ENCODE measurements at regions not wholly inside any gene's neighbourhood (a gene's known extent, or its start where the extent isn't known, plus 50 kb on each side); places are given as distances from the start of the nearest gene placed in this dataset.

DNA sequence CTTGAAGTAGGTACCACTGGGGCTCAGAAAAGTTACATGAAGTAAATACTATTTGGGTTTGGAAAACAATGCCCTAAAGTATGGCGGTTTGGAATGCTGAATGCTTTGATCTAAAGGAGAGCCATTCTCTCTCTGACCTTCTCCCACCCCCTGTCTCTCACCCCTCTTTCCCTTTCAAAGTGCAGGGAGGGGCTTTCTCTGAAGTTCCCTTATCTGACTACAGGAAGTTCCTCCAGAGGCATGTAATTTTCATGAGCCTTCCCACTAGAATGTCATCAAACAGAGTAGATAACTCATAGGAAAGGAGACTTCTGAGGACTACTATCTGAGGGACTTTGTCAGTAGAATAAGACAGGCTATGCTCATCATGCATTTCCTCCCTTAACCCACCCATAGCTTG lies 216.7 kb upstream of the PCSK2 start:
- FAIRE-seq, result no peak
- DNase-seq (ENCODE audit: insufficient read length, low spot score), result no peak

DNA sequence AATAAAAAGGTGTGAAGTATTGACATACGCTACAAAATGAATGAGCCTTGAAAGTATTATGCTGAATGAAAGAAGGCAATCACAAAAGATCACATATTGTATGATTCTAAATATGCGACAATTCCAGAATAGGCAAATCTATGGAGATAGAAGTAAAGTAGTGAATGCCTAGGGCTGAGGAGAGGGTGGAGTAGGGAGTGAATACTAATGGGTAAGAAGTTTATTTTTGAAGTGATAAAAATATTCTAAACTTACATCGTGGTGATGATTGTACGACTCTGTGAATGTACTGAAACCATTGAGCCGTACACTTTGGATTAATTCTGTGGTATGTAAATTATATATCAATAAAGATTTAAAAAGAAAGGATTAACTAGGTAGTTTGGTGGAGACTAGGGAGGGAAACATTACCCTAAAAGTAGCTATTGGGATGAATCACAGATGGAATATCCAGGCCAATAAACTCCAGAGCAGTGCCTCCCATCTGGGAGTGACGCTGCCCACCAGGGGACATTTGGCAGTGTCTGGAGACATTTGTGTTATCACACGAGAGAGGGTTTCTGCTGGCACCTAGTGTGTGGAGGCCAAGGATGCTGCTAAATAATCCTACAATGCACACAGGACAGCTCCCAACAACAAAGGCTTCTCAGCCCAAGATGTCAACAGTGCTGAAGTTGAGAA lies 214.2 kb upstream of the PCSK2 start:
- FAIRE-seq (no peak), DNase-seq (ENCODE audit: insufficient read length, low spot score) (no peak)

GRCh38 chr20:17014217-17014616 lies 212.6 kb upstream of the PCSK2 start:
- FAIRE-seq (no peak), DNase-seq (ENCODE audit: insufficient read length, low spot score) (no peak)

GRCh38 chr20:17014756-17015366 lies 212.0 kb upstream of the PCSK2 start:
- no peak for FAIRE-seq
- DNase-seq (ENCODE audit: insufficient read length, low spot score), result no peak

GRCh38 chr20:17017232-17017631 lies 209.6 kb upstream of the PCSK2 start:
- FAIRE-seq, result no peak

DNA sequence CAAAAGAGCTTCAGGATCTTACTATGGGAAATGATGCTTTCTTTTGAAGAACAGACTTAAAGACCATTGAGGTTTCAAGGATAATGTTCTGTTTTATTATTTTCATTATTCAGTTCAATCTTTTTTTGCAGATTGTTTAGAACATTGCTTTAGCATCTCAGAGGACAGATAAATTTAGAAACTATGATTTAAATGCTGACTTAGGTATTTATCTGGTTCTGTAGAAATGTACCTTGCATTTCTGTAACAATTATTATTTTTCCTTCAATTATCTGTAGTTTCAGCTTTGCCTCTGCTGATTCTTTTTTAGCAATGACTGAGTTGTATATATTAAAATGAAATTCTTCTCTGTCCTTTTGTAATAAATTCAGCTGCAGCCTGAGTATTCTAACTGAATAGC lies 205.4 kb upstream of the PCSK2 start:
- no peak for FAIRE-seq
- DNase-seq (ENCODE audit: insufficient read length, low spot score), result no peak

More at GRCh38 chr20:17017232-17017631, 209.6 kb upstream of the PCSK2 start:
- DNase-seq (ENCODE audit: insufficient read length, low spot score), result no peak

DNA sequence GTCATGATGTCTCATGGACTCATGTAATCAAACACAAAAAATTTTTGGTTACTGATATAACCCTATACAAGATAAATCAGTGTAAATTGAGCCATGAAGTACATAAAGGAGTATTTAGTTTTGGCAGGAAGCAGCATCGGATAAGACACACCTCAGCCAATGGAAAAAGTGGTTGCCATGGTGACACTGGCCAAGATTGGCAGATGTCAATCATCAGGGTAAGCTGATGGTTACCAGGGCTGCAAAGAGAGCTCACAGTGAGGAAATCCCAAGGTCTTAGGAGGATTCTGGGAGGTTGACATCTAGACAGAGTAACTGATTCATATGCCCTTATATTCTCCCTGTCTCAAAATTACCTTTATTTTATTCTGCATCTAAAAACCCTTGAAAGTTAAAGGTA lies 203.8 kb upstream of the PCSK2 start:
- DNase-seq (ENCODE audit: insufficient read length, low spot score) (no peak), FAIRE-seq (no peak)

DNA sequence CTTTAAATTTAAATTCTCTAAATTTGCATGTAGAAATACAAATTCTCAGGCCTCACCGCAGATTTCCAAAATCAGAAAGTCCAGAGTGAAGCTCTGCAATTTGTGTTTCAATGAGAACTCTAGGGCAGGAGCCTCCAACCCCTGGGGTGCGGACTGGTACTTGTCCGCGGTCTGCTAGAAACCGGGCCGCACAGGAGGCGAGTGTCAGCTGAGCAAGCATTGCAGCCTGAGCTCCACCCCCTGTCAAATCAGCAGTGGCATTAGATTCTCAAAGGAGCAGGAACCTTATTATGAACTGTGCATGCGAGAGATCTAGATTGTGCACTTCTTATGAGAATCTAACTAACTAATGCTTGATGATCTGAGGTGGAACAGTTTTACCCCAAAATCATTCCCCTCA lies 203.0 kb upstream of the PCSK2 start:
- DNase-seq (ENCODE audit: insufficient read length, low spot score), result no peak
- FAIRE-seq, result no peak

GRCh38 chr20:17024513-17025119 lies 202.2 kb upstream of the PCSK2 start:
- DNase-seq (ENCODE audit: insufficient read length, low spot score), result no peak
- no peak for FAIRE-seq

- no peak for DNase-seq (ENCODE audit: insufficient read length, low spot score)
- FAIRE-seq, result no peak
These were observed 200.5 kb upstream of the PCSK2 start for GRCh38 chr20:17026346-17026745.

GRCh38 chr20:17029698-17030097 lies 197.1 kb upstream of the PCSK2 start:
- FAIRE-seq (no peak), DNase-seq (ENCODE audit: insufficient read length, low spot score) (no peak)

GRCh38 chr20:17036541-17036940 lies 190.3 kb upstream of the PCSK2 start:
- FAIRE-seq (no peak), DNase-seq (ENCODE audit: insufficient read length, low spot score) (no peak)

DNA sequence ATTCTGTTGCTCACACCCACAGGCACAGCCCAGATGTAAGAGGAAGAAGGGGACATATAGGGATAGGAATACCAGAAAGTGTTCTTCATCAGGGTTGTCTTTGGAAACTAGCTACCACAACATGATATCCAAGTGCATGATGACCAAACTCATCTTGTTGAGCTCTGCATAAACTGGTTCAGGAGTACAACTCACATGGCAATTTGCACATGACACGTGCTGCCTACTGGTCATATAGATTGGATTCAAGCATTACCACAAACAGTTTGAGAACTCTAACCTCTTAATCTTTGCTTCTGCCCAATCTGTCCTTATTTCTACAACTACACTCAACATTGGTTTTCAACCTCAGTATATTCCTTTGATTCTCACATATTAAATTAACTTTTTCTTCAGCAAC lies 184.7 kb upstream of the PCSK2 start:
- FAIRE-seq (no peak), DNase-seq (ENCODE audit: insufficient read length, low spot score) (no peak)

DNA sequence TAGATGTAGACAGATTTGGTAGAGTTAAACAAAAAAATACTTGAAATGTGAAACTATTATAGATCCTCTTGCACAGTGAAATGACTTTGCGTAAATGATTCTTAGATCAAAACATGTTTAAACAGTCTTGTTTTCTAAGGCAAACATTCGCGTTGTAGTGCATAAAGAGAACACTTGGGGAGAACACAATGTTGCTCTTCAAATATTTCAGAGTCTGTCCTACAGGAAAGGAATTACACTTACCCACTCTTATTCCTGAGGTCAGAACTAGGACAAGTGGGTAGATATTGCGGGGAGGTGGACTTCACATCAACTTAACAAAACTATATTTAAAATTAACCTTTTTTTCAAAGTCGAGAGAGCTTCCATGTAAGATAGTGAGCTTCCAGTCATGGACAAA lies 183.5 kb upstream of the PCSK2 start:
- FAIRE-seq (no peak), DNase-seq (ENCODE audit: insufficient read length, low spot score) (no peak)

DNA sequence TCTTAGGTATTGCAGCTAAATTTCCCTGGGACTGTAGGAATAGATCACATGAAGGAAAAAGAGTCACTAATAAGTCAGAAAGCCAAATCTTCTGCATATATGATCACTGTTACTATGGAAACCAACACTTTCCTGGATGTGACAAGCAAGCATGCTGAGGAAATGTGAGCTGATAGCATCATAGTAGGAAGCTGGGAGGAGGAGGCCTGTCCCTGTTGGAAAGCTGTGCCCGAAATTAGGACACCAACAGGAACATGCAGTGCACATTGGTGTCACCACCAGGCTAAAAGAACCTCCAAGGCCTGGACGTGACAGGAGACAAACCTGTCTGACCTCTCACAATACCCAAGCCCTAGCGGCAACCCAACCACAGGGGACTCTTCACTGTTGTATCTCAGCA lies 181.9 kb upstream of the PCSK2 start:
- DNase-seq (ENCODE audit: insufficient read length, low spot score) (no peak), FAIRE-seq (no peak)

GRCh38 chr20:17059465-17059864 lies 167.4 kb upstream of the PCSK2 start:
- DNase-seq (ENCODE audit: insufficient read length, low spot score), result no peak
- no peak for FAIRE-seq

DNA sequence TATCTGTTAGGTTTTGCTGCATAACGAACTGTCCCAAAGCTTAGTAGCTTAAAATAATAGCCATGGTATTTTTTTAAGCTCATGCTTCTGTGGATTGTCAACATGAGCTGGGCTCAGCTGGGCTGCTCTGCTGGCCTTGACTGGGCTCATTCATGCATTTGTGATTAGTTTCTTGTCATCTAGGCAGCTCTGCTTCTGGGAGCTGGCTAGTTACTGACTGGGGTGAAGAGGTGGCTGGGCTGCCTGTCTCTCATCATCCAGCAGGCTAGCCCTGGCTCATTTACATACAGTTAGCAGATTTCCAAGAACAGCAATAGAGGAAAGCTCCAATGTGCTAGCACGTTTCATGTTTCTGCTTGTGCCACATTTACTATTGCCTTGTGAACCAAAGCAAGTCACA lies 165.1 kb upstream of the PCSK2 start:
- no peak for DNase-seq (ENCODE audit: insufficient read length, low spot score)
- no peak for FAIRE-seq

DNA sequence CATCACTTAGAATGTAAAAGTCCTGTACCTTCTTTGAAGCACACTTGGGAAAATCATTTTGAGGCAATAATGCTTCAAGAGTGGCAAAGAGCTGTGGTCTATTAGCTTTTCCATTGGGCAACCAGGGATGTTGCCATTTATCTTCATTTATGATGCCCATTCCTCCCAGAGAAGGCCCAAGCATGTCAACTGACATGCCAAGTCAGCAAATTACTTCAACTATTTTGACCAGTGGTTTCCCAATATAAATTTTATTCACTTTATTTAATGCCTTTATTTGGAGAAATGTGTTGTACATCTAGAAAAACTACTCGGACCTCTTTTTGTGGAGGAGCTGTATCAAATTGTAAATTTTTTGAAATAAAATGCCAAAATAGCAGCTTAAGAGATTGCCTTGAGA lies 164.1 kb upstream of the PCSK2 start:
- DNase-seq (ENCODE audit: insufficient read length, low spot score), result no peak
- FAIRE-seq, result no peak

DNA sequence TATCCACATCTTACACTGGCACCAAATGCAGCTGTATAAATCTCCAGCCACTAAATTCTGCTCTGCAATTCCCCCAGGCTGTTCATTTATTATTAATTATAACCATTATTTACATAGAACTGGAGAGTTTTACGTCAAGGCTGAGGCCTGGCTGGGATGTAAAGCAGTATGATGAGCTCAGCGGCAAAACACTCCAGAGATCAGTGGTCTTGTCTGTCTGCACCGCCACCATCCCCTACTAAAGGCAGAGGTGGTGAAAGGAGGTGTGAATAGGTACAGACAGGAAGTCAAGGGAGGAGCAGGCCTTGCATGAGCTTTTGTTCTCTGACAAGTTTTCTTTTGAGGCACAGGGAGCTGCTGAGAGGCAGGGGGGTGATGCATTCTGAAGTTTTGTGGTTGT lies 159.9 kb upstream of the PCSK2 start:
- DNase-seq (ENCODE audit: insufficient read length, low spot score) (no peak), FAIRE-seq (no peak)

DNA sequence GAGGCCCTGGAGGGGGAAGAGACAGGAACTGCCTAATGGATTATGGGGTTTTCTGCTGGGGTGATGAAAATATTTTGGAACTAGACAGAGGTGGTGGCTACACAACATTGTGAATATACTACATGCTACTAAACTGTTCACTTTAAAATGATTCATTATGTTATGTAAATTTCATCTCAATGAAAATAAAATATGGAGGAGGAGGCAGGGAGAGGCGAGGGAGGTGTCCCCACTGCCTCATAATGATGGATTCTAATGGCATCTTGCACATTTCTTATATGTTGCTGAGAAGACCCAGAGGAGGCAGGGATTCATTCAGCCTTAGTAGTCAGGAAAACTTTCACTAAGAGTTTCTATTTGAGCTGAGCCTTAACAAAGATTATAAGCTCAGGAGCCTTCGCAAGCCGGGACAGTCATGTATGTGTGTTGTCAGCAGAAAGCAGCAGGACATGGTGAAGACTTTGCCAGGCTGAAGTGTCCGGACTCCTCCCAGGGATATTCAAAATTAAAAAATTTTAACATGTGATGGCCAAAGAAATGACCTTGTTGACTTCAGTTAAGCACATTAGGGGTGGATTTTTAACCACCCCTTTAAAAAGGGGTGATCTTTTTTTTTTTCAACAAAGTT lies 158.6 kb upstream of the PCSK2 start:
- no peak for DNase-seq (ENCODE audit: insufficient read length, low spot score)
- no peak for FAIRE-seq

DNA sequence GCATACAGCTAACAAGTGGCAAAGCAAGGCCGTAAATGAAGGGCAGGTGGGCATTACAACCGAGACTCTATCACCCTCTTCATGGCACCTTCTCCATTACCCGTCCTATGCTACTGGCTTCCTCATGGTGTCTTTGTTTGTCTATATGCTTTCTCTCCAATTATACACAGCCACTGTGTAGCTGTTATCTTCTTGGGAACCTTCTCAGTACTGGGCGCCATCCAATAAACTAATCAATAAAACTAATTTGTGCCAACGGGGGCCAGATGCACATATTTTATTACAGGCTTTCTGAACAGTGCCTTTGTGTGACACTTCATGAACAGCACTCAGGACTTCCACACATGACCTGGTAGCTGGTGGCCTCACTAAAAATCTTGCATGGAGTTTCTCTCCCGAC lies 149.8 kb upstream of the PCSK2 start:
- DNase-seq (ENCODE audit: insufficient read length, low spot score) (no peak), FAIRE-seq (no peak)

DNA sequence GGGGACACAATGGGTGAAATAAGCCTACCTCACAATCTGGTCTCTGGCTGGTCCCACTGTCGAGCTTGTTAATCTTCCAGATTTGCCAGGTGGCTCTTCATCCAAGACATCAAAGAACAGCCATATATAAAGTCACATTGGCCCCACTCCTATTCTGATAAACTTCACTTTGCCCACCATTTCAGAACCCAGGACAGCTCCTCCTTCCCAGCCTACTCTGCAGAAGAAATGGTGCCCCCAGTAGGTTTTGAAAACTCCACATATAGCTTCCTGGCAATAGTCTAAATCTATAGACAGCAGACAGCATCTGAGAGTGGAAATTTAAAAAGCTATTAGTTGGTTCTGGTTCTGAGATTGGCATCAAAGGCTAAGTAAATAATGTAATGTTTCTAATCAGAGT lies 143.1 kb upstream of the PCSK2 start:
- FAIRE-seq, result no peak
- DNase-seq (ENCODE audit: insufficient read length, low spot score), result no peak
